AML-193 (cell line): ENCODE measurements at regions not wholly inside any gene's neighbourhood (a gene's known extent, or its start where the extent isn't known, plus 50 kb on each side); places are given as distances from the start of the nearest gene placed in this dataset.
"Not testable (repeated sequence)": the region's sequence is repeated elsewhere in the genome, so short reads cannot be mapped to it uniquely, and the experiment has no call there.

Experiments used
- DNase-seq, 2 experiments: peaks; one replicate each; lab custom pipeline; 2025; lab: John Stamatoyannopoulos, UW

- not testable (repeated sequence) for DNase-seq
These were observed 1011.2 kb downstream of the TMEM121 start for GRCh38 chr14:106537597-106537996.

GRCh38 chr14:106538201-106538600, 1011.8 kb downstream of the TMEM121 start:
- DNase-seq, result no peak

- DNase-seq, result no peak
These were observed 1021.5 kb downstream of the TMEM121 start for GRCh38 chr14:106547735-106548434.

GRCh38 chr14:106549064-106549463, 1022.7 kb downstream of the TMEM121 start:
- no peak for DNase-seq

GRCh38 chr14:106551265-106551664, 1024.9 kb downstream of the TMEM121 start:
- peak in 1 of 2 experiments; percentile 12 for DNase-seq

- not testable (repeated sequence) for DNase-seq
These were observed 1029.8 kb downstream of the TMEM121 start for GRCh38 chr14:106556211-106556610.

GRCh38 chr14:106556665-106557289, 1030.4 kb downstream of the TMEM121 start:
- peak; percentile 23 to 29 for DNase-seq

GRCh38 chr14:106562451-106562850, 1036.1 kb downstream of the TMEM121 start:
- DNase-seq, result no peak

GRCh38 chr14:106564058-106564643, 1037.8 kb downstream of the TMEM121 start:
- DNase-seq, result peak; percentile 46 to 64

GRCh38 chr14:106578481-106578880, 1052.1 kb downstream of the TMEM121 start:
- DNase-seq, result no peak

GRCh38 chr14:106579084-106579483, 1052.7 kb downstream of the TMEM121 start:
- no peak for DNase-seq

GRCh38 chr14:106585692-106586091, 1059.3 kb downstream of the TMEM121 start:
- no peak for DNase-seq

- peak; percentile 21 to 25 for DNase-seq
These were observed 1059.8 kb downstream of the TMEM121 start for GRCh38 chr14:106586098-106586704.

- not testable (repeated sequence) for DNase-seq
These were observed 1065.2 kb downstream of the TMEM121 start for GRCh38 chr14:106591539-106591938.

- peak in 1 of 2 experiments; percentile 1 for DNase-seq
These were observed 1065.9 kb downstream of the TMEM121 start for GRCh38 chr14:106592115-106592852.

- no peak for DNase-seq
These were observed 1072.8 kb downstream of the TMEM121 start for GRCh38 chr14:106599209-106599608.

- peak; percentile 34 to 47 for DNase-seq
These were observed 1079.4 kb downstream of the TMEM121 start for GRCh38 chr14:106605548-106606448.

GRCh38 chr14:106606936-106607335, 1080.6 kb downstream of the TMEM121 start:
- DNase-seq, result no peak

- DNase-seq, result no peak
These were observed 1084.3 kb downstream of the TMEM121 start for GRCh38 chr14:106610691-106611090.

- DNase-seq, result no peak
These were observed 1086.9 kb downstream of the TMEM121 start for GRCh38 chr14:106613256-106613655.

GRCh38 chr14:106618471-106618951, 1092.1 kb downstream of the TMEM121 start:
- peak; percentile 10 to 32 for DNase-seq
